H9 (cell line): ENCODE measurements at regions not wholly inside any gene's neighbourhood (a gene's known extent, or its start where the extent isn't known, plus 50 kb on each side); places are given as distances from the start of the nearest gene placed in this dataset.

ENCODE experiments used
- DNase-seq: peaks from one replicate; pipeline ENCODE4 v3.0.0-alpha.2; 2017
- H2AFZ ChIP-seq: one replicate; pipeline ENCODE4 v1.6.1; 2013; ENCODE audit warnings: mild to moderate bottlenecking, low read length, control low read depth, moderate library complexity
- H2AK5ac ChIP-seq: 2 replicates; pipeline ENCODE4 v1.6.1; 2013; ENCODE audit warnings: low read length, control low read depth, mixed read lengths; ENCODE audit not compliant: insufficient read length
- H2BK120ac ChIP-seq: one replicate; pipeline ENCODE4 v1.6.1; 2013; ENCODE audit warnings: low read depth, mild to moderate bottlenecking, low read length, control low read depth, inconsistent platforms; ENCODE audit not compliant: poor library complexity, severe bottlenecking
- H2BK12ac ChIP-seq: 2 replicates; pipeline ENCODE4 v1.6.1; 2013; ENCODE audit warnings: low read length, control low read depth, mixed read lengths, low read depth; ENCODE audit not compliant: insufficient read length
- H2BK15ac ChIP-seq: 2 replicates; pipeline ENCODE4 v1.6.1; 2013; ENCODE audit warnings: low read depth, low read length, control low read depth
- H2BK20ac ChIP-seq: one replicate; pipeline ENCODE4 v1.6.1; 2013; ENCODE audit warnings: low read depth, mild to moderate bottlenecking, low read length, control low read depth, inconsistent platforms; ENCODE audit not compliant: poor library complexity, severe bottlenecking
- H2BK5ac ChIP-seq: 2 replicates; pipeline ENCODE4 v1.6.1; 2013; ENCODE audit warnings: low read length, control low read depth, mixed read lengths; ENCODE audit not compliant: insufficient read length
- H3K14ac ChIP-seq: 2 replicates; pipeline ENCODE4 v1.6.1; 2013; ENCODE audit warnings: low read length, control low read depth; ENCODE audit not compliant: insufficient read depth
- H3K18ac ChIP-seq: 2 replicates; pipeline ENCODE4 v1.6.1; 2013; ENCODE audit warnings: low read depth, mild to moderate bottlenecking, mixed read lengths, low read length, control low read depth; ENCODE audit not compliant: insufficient read length
- H3K23ac ChIP-seq: 2 replicates; pipeline ENCODE4 v1.6.1; 2013; ENCODE audit warnings: low read length, control low read depth, mixed read lengths, low read depth; ENCODE audit not compliant: insufficient read length
- H3K23me2 ChIP-seq: 2 replicates; pipeline ENCODE4 v1.6.1; 2013; ENCODE audit warnings: low read depth, mild to moderate bottlenecking, mixed read lengths, low read length, control low read depth; ENCODE audit not compliant: insufficient read length, poor library complexity, severe bottlenecking
- H3K27ac ChIP-seq: 2 replicates; pipeline ENCODE4 v1.5.1; 2013; ENCODE audit warnings: low read length, control low read depth, mixed read lengths, low read depth; ENCODE audit not compliant: insufficient read length
- H3K27me3 ChIP-seq: 2 replicates; pipeline ENCODE4 v1.6.1; 2013; ENCODE audit warnings: low read length, control low read depth, inconsistent platforms; ENCODE audit not compliant: insufficient read depth
- H3K4ac ChIP-seq: 2 replicates; pipeline ENCODE4 v1.6.1; 2013; ENCODE audit warnings: low read depth, mild to moderate bottlenecking, control low read depth, inconsistent platforms, low read length, moderate library complexity
- H3K4me1 ChIP-seq: 2 replicates; pipeline ENCODE4 v1.6.1; 2013; ENCODE audit warnings: low read length, control low read depth, inconsistent platforms; ENCODE audit not compliant: insufficient read depth
- H3K4me2 ChIP-seq: 2 replicates; pipeline ENCODE4 v1.6.1; 2013; ENCODE audit warnings: low read length, control low read depth, mixed read lengths; ENCODE audit not compliant: insufficient read length, insufficient read depth
- H3K56ac ChIP-seq: 2 replicates; pipeline ENCODE4 v1.6.1; 2013; ENCODE audit warnings: low read depth, mild to moderate bottlenecking, mixed read lengths, low read length, control low read depth; ENCODE audit not compliant: insufficient read length
- H3K79me1 ChIP-seq: 2 replicates; pipeline ENCODE4 v1.6.1; 2013; ENCODE audit warnings: low read depth, mild to moderate bottlenecking, moderate library complexity, low read length, control low read depth, inconsistent platforms; ENCODE audit not compliant: insufficient read depth, poor library complexity, severe bottlenecking
- H3K79me2 ChIP-seq: 2 replicates; pipeline ENCODE4 v1.6.1; 2013; ENCODE audit warnings: low read length, control low read depth, inconsistent platforms; ENCODE audit not compliant: insufficient read depth
- H3K9ac ChIP-seq: 2 replicates; pipeline ENCODE4 v1.6.1; 2013; ENCODE audit warnings: low read length, control low read depth, mixed read lengths; ENCODE audit not compliant: insufficient read length; ENCODE audit errors: extremely low read depth
- H3K9me3 ChIP-seq: one replicate; pipeline ENCODE4 v1.6.1; 2013; ENCODE audit warnings: low read depth, low read length, inconsistent platforms; ENCODE audit not compliant: control insufficient read depth
- H3T11ph ChIP-seq: one replicate; pipeline ENCODE4 v1.6.1; 2013; ENCODE audit warnings: mild to moderate bottlenecking, low read length, control low read depth, inconsistent platforms
- H4K20me1 ChIP-seq: one replicate; pipeline ENCODE4 v1.6.1; 2013; ENCODE audit not compliant: control insufficient read depth, insufficient read length, insufficient read depth
- H4K5ac ChIP-seq: 2 replicates; pipeline ENCODE4 v1.6.1; 2013; ENCODE audit warnings: low read depth, mild to moderate bottlenecking, mixed read lengths, low read length, control low read depth; ENCODE audit not compliant: insufficient read length
- H4K8ac ChIP-seq: replicated peaks from 2 replicates; pipeline ENCODE4 v1.6.1; 2013; ENCODE audit warnings: low read length, control low read depth, mixed read lengths, low read depth; ENCODE audit not compliant: insufficient read length
- H4K91ac ChIP-seq: 2 replicates; pipeline ENCODE4 v1.6.1; 2013; ENCODE audit warnings: low read depth, mild to moderate bottlenecking, moderate library complexity, mixed read lengths, low read length, control low read depth; ENCODE audit not compliant: insufficient read length
- H3K27ac Mint-ChIP-seq, 3 experiments: 2 replicates in 2 of 3; 3 replicates in 1 of 3; pipeline ENCODE4 v1.8.0; 2020 to 2021; ENCODE audit warnings: mixed read lengths in 3 of 3, mild to moderate bottlenecking in 1 of 3, moderate library complexity in 1 of 3
- H3K27me3 Mint-ChIP-seq: 2 replicates; pipeline ENCODE4 v1.8.0; 2021; ENCODE audit warnings: low read depth, mild to moderate bottlenecking, moderate library complexity, mixed read lengths
- H3K36me3 Mint-ChIP-seq, 3 experiments: 2 replicates in 2 of 3; 3 replicates in 1 of 3; pipeline ENCODE4 v1.8.0; 2020 to 2021; ENCODE audit warnings: low read depth in 3 of 3, mixed read lengths in 3 of 3; ENCODE audit not compliant: insufficient read depth in 1 of 3
- H3K4me1 Mint-ChIP-seq, 2 experiments: 2 replicates each; pipeline ENCODE4 v1.8.0; 2020; ENCODE audit warnings: mixed read lengths in 2 of 2
- H3K4me3 Mint-ChIP-seq, 2 experiments: 2 replicates in 1 of 2; 3 replicates in 1 of 2; pipeline ENCODE4 v1.8.0; 2020 to 2021; ENCODE audit warnings: mild to moderate bottlenecking in 2 of 2, mixed read lengths in 2 of 2, moderate library complexity in 1 of 2
- H3K9me3 Mint-ChIP-seq, 2 experiments: 2 replicates in 1 of 2; 3 replicates in 1 of 2; pipeline ENCODE4 v1.8.0; 2020; ENCODE audit warnings: mild to moderate bottlenecking in 2 of 2, mixed read lengths in 2 of 2, moderate library complexity in 1 of 2
- CTCF ChIP-seq: fragments of 200-600 bp; sonication (generic); conservative IDR thresholded peaks from 3 replicates; pipeline ENCODE4 v1.8.0; 2021; ENCODE audit warnings: antibody characterized with exemption, mild to moderate bottlenecking
- WGBS: extraction: QIAGEN DNeasy Blood & Tissue Kit; methylation state at CpG from one replicate; pipeline ENCODE4 v1.1.7; 2013; ENCODE audit warnings: missing lambda C conversion rate, low lambda C conversion rate, mixed read lengths; ENCODE audit not compliant: insufficient read length; ENCODE audit errors: extremely low coverage; 5-methylcytosine and 5-hydroxymethylcytosine counted together

GRCh38 chr22:48245196-48245485, 1482.7 kb downstream of the TBC1D22A start:
- DNase-seq = no peak

More at GRCh38 chr22:48245196-48245485, 1482.7 kb downstream of the TBC1D22A start:
- Histone ChIP-seq H3K9ac (no peak overlapping the region), H2BK12ac (no peak overlapping the region), H3K79me1 (no peaks in the 10 kb centered on the region), H3K4me1 (no peaks in the 10 kb centered on the region), H3K56ac (no peak overlapping the region), H4K20me1 (no peaks in the 10 kb centered on the region), H2BK120ac (no peak overlapping the region), H3K23ac (no peak overlapping the region), H2AFZ (no peak overlapping the region), H3K27me3 (no peaks in the 10 kb centered on the region), H3K27ac (no peak overlapping the region), H3K9me3 (no peaks in the 10 kb centered on the region), H2BK20ac (no peak overlapping the region), H4K8ac (no peak overlapping the region), H3K14ac (no peak overlapping the region), H4K91ac (no peak overlapping the region), H3K79me2 (no peaks in the 10 kb centered on the region), H3K4me2 (no peak overlapping the region), H2AK5ac (no peak overlapping the region), H2BK5ac (no peak overlapping the region), H3T11ph (no peak overlapping the region), H3K18ac (no peak overlapping the region), H3K4ac (no peak overlapping the region), H2BK15ac (no peak overlapping the region), H3K23me2 (no peaks in the 10 kb centered on the region), H4K5ac (no peak overlapping the region)
- no CpG with 5 or more reads among the region's 2 CpGs for WGBS
- peaks cover 35% of the 10 kb centered on the region for H3K27me3 Mint-ChIP-seq
- no peaks in the 10 kb centered on the region; a peak in 2 of 5 replicates for H3K9me3 Mint-ChIP-seq
- H3K4me1 Mint-ChIP-seq = peaks cover 6 to 7% of the 10 kb centered on the region in 2 experiments
- no peak overlapping the region for H3K27ac Mint-ChIP-seq
- TF ChIP-seq CTCF = no peak
- H3K4me3 Mint-ChIP-seq = no peak overlapping the region
- no peaks in the 10 kb centered on the region for H3K36me3 Mint-ChIP-seq
